ENCODE measurements at regions not wholly inside any gene's neighbourhood (a gene's known extent, or its start where the extent isn't known, plus 50 kb on each side); places are given as distances from the start of the nearest gene placed in this dataset.

GRCh38 chr6:170045563-170045960 is 245.3 kb downstream of the DLL1 start:
- DNase-seq (ENCODE audit: low read depth) = no peak
- TF ChIP-seq CTCF (IDR thresholded peaks at IDR 0.05; ENCODE audit: control insufficient read depth, insufficient read depth, low read depth, low read length, missing control alignments) = no peak
- no peak overlapping the region for H3K4me3 ChIP-seq (ENCODE audit: control insufficient read depth, low read depth, low read length)

- TF ChIP-seq CTCF (IDR thresholded peaks at IDR 0.05; ENCODE audit: control insufficient read depth, insufficient read depth, low read depth, low read length, missing control alignments) = no peak
- DNase-seq (ENCODE audit: low read depth) = no peak
- no peak overlapping the region for H3K4me3 ChIP-seq (ENCODE audit: control insufficient read depth, low read depth, low read length)
Measured at GRCh38 chr6:170044836-170045562, 245.9 kb downstream of the DLL1 start.

GRCh38 chr6:170043881-170044790 is 246.7 kb downstream of the DLL1 start:
- no peak for DNase-seq (ENCODE audit: low read depth)
- no peak for TF ChIP-seq CTCF (IDR thresholded peaks at IDR 0.05; ENCODE audit: control insufficient read depth, insufficient read depth, low read depth, low read length, missing control alignments)
- H3K4me3 ChIP-seq (ENCODE audit: control insufficient read depth, low read depth, low read length) = no peak overlapping the region

GRCh38 chr6:170043150-170043819 is 247.6 kb downstream of the DLL1 start:
- no peak for DNase-seq (ENCODE audit: low read depth)
- TF ChIP-seq CTCF (IDR thresholded peaks at IDR 0.05; ENCODE audit: control insufficient read depth, insufficient read depth, low read depth, low read length, missing control alignments) = no peak
- H3K4me3 ChIP-seq (ENCODE audit: control insufficient read depth, low read depth, low read length) = no peak overlapping the region

GRCh38 chr6:170042596-170043118 is 248.2 kb downstream of the DLL1 start:
- no peak for TF ChIP-seq CTCF (IDR thresholded peaks at IDR 0.05; ENCODE audit: control insufficient read depth, insufficient read depth, low read depth, low read length, missing control alignments)
- no peak for DNase-seq (ENCODE audit: low read depth)
- H3K4me3 ChIP-seq (ENCODE audit: control insufficient read depth, low read depth, low read length) = no peak overlapping the region

- TF ChIP-seq CTCF (IDR thresholded peaks at IDR 0.05; ENCODE audit: control insufficient read depth, insufficient read depth, low read depth, low read length, missing control alignments) = no peak
- DNase-seq (ENCODE audit: low read depth) = no peak
- no peak overlapping the region for H3K4me3 ChIP-seq (ENCODE audit: control insufficient read depth, low read depth, low read length)
Measured at GRCh38 chr6:170042123-170042522, 248.8 kb downstream of the DLL1 start.
